ENCODE measurements at regions not wholly inside any gene's neighbourhood (a gene's known extent, or its start where the extent isn't known, plus 50 kb on each side); places are given as distances from the start of the nearest gene placed in this dataset.

DNA sequence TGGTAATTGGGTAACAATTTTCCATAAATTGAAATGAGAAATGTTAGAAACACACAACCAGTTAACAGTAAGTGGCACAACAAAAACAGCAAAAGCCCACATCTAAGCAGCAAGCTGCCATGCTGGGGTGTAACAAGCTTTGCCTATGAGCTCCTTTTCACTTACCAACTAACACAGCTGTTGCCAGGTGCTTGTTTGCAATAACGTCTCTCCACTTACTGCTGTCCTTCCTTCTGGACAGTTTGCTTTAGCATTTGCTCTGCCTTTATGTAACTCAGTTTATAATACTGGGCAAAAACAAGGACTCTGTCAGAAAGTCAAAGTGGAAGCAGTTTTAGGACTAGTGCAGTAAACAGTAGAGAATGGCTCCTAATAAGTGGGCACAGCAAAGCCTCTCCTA is 740.9 kb downstream of the POM121L12 start:
- TF ChIP-seq, protein P1, sequence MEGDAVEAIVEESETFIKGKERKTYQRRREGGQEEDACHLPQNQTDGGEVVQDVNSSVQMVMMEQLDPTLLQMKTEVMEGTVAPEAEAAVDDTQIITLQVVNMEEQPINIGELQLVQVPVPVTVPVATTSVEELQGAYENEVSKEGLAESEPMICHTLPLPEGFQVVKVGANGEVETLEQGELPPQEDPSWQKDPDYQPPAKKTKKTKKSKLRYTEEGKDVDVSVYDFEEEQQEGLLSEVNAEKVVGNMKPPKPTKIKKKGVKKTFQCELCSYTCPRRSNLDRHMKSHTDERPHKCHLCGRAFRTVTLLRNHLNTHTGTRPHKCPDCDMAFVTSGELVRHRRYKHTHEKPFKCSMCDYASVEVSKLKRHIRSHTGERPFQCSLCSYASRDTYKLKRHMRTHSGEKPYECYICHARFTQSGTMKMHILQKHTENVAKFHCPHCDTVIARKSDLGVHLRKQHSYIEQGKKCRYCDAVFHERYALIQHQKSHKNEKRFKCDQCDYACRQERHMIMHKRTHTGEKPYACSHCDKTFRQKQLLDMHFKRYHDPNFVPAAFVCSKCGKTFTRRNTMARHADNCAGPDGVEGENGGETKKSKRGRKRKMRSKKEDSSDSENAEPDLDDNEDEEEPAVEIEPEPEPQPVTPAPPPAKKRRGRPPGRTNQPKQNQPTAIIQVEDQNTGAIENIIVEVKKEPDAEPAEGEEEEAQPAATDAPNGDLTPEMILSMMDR (IDR thresholded peaks at IDR 0.05): no peak
- no peak for TF ChIP-seq POLR2A (IDR thresholded peaks at IDR 0.05)

Measured in body of pancreas (tissue), 4 donors.